HL-60 (cell line): ENCODE measurements at regions not wholly inside any gene's neighbourhood (a gene's known extent, or its start where the extent isn't known, plus 50 kb on each side); places are given as distances from the start of the nearest gene placed in this dataset.

Source experiments
- DNase-seq, 2 experiments: peaks; one replicate each; pipeline ENCODE4 v3.0.0-alpha.2; 2010 to 2020; ENCODE audit warnings: low read depth in 1 of 2, low spot score in 1 of 2
- H3K27ac ChIP-seq: fragments of 250-450 bp; sonication (Bioruptor Pico); replicated peaks from 2 replicates; pipeline ENCODE4 v1.5.1; 2020; ENCODE audit warnings: mild to moderate bottlenecking, moderate library complexity
- H3K27me3 ChIP-seq: fragments of 250-450 bp; sonication (Bioruptor Pico); 2 replicates; pipeline ENCODE4 v1.5.1; 2021; ENCODE audit warnings: mild to moderate bottlenecking, moderate library complexity; ENCODE audit not compliant: insufficient read depth, poor library complexity, severe bottlenecking
- H3K4me3 ChIP-seq: replicated peaks from 2 replicates; pipeline ENCODE4 v1.5.1; 2011; ENCODE audit warnings: mild to moderate bottlenecking, control low read depth, low read length; ENCODE audit not compliant: insufficient read depth
- CTCF ChIP-seq: IDR thresholded peaks from one replicate; pipeline ENCODE4 v1.5.1; 2011; ENCODE audit warnings: low read length, control low read depth, inconsistent platforms; ENCODE audit not compliant: insufficient read depth
- GABPA ChIP-seq: IDR thresholded peaks from 2 replicates; pipeline ENCODE4 v1.6.1; 2012; ENCODE audit warnings: low read depth
- POLR2AphosphoS5 ChIP-seq: IDR thresholded peaks from 2 replicates; pipeline ENCODE4 v1.6.1; 2012; ENCODE audit warnings: low read depth
- REST ChIP-seq: IDR thresholded peaks from 2 replicates; pipeline ENCODE4 v1.6.1; 2012; ENCODE audit warnings: low read depth; ENCODE audit not compliant: insufficient replicate concordance
- SPI1 ChIP-seq: IDR thresholded peaks from 2 replicates; pipeline ENCODE4 v1.6.1; 2012; ENCODE audit warnings: low read depth, mild to moderate bottlenecking, borderline replicate concordance

GRCh38 chr10:131692686-131693334, 208.0 kb upstream of the PPP2R2D start:
- Histone ChIP-seq H3K27ac (no peak overlapping the region), H3K4me3 (no peak overlapping the region), H3K27me3 (no peaks in the 10 kb centered on the region)
- no peak for TF ChIP-seq SPI1
- no peak for TF ChIP-seq CTCF
- TF ChIP-seq REST, result no peak
- no peak for TF ChIP-seq GABPA
- no peak for TF ChIP-seq POLR2AphosphoS5
- DNase-seq, result no peak

- TF ChIP-seq REST (no peak), GABPA (no peak), POLR2AphosphoS5 (no peak), SPI1 (no peak), CTCF (no peak)
- no peak overlapping the region for H3K27ac ChIP-seq
- no peak overlapping the region for H3K4me3 ChIP-seq
- no peak for DNase-seq
- H3K27me3 ChIP-seq, result no peaks in the 10 kb centered on the region
These were observed 207.0 kb upstream of the PPP2R2D start for GRCh38 chr10:131693766-131694165.

GRCh38 chr10:131694168-131694780, 206.5 kb upstream of the PPP2R2D start:
- no peak overlapping the region for H3K27ac ChIP-seq
- H3K4me3 ChIP-seq, result no peak overlapping the region
- no peak for TF ChIP-seq CTCF
- TF ChIP-seq GABPA, result no peak
- no peak for TF ChIP-seq REST
- no peak for TF ChIP-seq POLR2AphosphoS5
- TF ChIP-seq SPI1, result no peak
- no peaks in the 10 kb centered on the region for H3K27me3 ChIP-seq
- DNase-seq, result no peak
